HG03045 (cell line): ENCODE measurements at regions not wholly inside any gene's neighbourhood (a gene's known extent, or its start where the extent isn't known, plus 50 kb on each side); places are given as distances from the start of the nearest gene placed in this dataset.
"Not testable (repeated sequence)": the region's sequence is repeated elsewhere in the genome, so short reads cannot be mapped to it uniquely, and the experiment has no call there.

Source experiments
- ATAC-seq: cut with Tn5 transposase; IDR thresholded peaks from one replicate; pipeline ENCODE4 v1.9.1; 2021; ENCODE audit warnings: mild to moderate bottlenecking, moderate library complexity; ENCODE audit not compliant: unreplicated experiment

GRCh38 chr1:234784108-234784507, 174.1 kb upstream of the IRF2BP2 start:
- not testable (repeated sequence) for ATAC-seq

- no peak for ATAC-seq
These were observed 172.8 kb upstream of the IRF2BP2 start for GRCh38 chr1:234782791-234783190.

- ATAC-seq: no peak
These were observed 172.2 kb upstream of the IRF2BP2 start for GRCh38 chr1:234782105-234782751.

GRCh38 chr1:234781241-234782065, 171.5 kb upstream of the IRF2BP2 start:
- ATAC-seq: no peak

GRCh38 chr1:234780531-234781162, 170.7 kb upstream of the IRF2BP2 start:
- ATAC-seq: no peak

- no peak for ATAC-seq
These were observed 170.1 kb upstream of the IRF2BP2 start for GRCh38 chr1:234780112-234780511.

GRCh38 chr1:234779600-234779999, 169.6 kb upstream of the IRF2BP2 start:
- ATAC-seq: not testable (repeated sequence)

GRCh38 chr1:234779160-234779538, 169.2 kb upstream of the IRF2BP2 start:
- ATAC-seq: no peak

- ATAC-seq: no peak
These were observed 168.5 kb upstream of the IRF2BP2 start for GRCh38 chr1:234778221-234779159.

GRCh38 chr1:234777856-234778220, 167.9 kb upstream of the IRF2BP2 start:
- no peak for ATAC-seq

GRCh38 chr1:234776876-234777855, 167.2 kb upstream of the IRF2BP2 start:
- ATAC-seq: no peak

- ATAC-seq: no peak
These were observed 166.4 kb upstream of the IRF2BP2 start for GRCh38 chr1:234776256-234776875.

- ATAC-seq: no peak
These were observed 165.7 kb upstream of the IRF2BP2 start for GRCh38 chr1:234775477-234776246.

- ATAC-seq: no peak
These were observed 165.0 kb upstream of the IRF2BP2 start for GRCh38 chr1:234774971-234775370.

- no peak for ATAC-seq
These were observed 164.1 kb upstream of the IRF2BP2 start for GRCh38 chr1:234773936-234774677.

- ATAC-seq: peak; percentile 81
These were observed 162.6 kb upstream of the IRF2BP2 start for GRCh38 chr1:234772345-234773147.
